NAMALWA (cell line): ENCODE measurements at regions not wholly inside any gene's neighbourhood (a gene's known extent, or its start where the extent isn't known, plus 50 kb on each side); places are given as distances from the start of the nearest gene placed in this dataset.

Source experiments
- DNase-seq: peaks from one replicate; pipeline ENCODE4 v3.0.0-alpha.2; 2015; ENCODE audit warnings: low spot score

DNA sequence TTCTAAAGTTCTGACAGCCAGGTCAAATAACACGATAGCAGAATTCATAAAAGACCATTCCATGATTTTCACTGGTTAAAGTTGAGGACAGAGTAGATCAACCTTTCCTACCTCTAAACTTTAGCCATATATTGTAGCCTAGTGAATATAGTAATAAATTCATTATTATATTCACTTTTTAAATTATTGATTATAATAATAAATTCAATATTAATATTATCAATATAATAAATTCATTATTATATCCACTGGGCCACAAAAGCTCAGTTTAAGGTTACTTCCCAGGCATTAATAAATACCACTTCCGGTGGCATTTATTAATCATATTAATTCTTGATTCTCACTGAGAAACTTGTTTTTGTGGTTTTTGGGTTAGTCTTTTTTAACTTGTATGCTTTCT, 85.7 kb upstream of the GPC6 start:
- DNase-seq, result no peak

DNA sequence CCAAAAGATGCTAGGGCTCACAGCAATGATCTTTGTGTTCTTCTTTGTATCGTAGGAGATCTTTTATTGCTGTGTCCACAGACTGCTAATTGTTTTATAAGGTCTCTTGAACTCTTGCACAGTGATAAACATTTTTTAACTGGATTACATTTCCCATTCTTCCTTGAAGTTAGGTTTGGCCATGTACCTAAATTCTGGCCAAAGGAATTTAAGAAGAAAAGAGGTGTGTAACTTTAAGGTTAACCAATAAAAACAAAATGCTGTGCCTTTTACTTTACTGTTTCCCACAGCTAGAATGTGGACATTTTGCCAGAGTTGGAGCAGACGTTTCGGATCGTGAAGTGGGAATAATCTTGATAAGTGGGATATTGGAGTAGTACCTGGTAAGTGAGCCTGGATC, 82.6 kb upstream of the GPC6 start:
- no peak for DNase-seq

DNA sequence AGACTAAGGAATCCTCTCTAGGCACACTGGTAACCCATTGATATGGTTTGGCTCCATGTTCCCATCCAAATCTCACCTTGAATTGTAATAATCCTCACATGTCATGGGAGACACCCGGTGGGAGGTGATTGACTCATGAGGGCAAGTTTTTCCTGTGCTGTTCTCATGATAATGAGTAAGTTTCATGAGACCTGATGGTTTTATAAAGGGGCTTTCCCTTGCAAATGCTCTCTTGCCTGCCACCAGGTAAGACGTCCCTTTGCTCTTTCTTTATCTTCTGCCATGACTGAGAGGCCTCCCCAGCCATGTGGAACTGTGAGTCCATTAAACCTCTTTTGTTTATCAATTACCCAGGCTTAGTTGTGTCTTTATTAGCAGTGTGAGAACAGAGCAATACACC, 81.4 kb upstream of the GPC6 start:
- DNase-seq, result no peak

- no peak for DNase-seq
Measured at GRCh38 chr13:93146584-93147297, 79.9 kb upstream of the GPC6 start.

GRCh38 chr13:93147298-93147645, 79.3 kb upstream of the GPC6 start:
- DNase-seq, result no peak

DNA sequence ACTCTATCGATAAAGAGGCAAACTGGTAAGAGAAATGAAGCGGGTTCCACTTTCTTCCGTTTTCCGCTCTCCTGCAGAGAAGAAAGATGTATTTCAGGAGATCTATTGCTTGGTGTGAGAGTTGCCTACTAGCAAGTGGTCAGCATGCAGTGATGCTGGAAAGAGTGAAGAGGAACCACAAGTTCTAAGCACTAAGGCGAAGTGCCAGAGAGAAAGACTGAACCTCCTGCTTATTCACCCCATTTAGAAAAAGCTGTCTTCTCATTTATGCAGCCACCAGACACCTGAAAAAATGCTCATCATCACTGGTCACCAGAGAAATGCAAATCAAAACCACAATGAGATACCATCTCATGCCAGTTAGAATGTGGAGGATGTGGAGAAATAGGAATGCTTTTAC, 78.7 kb upstream of the GPC6 start:
- DNase-seq, result no peak

DNA sequence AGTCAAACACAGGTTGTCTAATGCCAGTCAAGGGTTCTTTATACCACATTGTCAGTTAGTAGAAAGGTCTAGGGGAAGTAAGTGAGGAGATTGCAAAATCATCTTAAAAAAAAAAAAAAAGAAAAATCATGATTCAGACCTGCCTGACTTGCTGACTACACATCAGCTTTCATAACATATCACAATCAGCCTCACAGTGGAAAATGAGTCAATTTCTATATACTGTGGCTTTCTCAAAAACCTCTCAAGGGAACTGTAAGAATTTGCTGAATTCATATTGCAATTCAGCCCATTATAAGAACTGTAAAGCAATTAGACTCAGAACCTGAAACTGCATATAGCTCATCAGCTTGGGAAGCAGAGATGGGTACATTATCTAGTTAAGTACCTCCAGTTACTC, 75.3 kb upstream of the GPC6 start:
- no peak for DNase-seq

DNA sequence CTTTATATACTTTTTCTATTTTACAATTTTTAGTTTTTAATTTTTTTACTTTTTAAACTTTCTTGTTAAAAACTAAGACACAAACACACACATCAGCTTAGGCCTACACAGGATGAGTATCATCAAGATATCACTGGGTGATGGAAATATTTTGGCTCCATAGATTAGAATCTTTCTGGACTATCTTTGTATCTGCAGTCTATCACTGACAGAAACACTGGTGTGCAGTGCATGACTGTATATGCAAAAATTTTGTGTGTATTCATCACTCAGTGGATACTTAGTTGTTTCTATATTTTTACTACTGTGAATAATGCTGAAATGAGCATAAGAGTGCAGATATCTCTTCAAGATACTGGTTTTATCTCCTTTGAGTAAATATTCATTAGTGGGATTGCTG, 68.0 kb upstream of the GPC6 start:
- no peak for DNase-seq

- no peak for DNase-seq
Measured at GRCh38 chr13:93169980-93170379, 56.6 kb upstream of the GPC6 start.

- peak; percentile 46 for DNase-seq
Measured at GRCh38 chr13:93172109-93172508, 54.5 kb upstream of the GPC6 start.

- DNase-seq, result no peak
Measured at GRCh38 chr13:93173654-93174053, 53.0 kb upstream of the GPC6 start.

DNA sequence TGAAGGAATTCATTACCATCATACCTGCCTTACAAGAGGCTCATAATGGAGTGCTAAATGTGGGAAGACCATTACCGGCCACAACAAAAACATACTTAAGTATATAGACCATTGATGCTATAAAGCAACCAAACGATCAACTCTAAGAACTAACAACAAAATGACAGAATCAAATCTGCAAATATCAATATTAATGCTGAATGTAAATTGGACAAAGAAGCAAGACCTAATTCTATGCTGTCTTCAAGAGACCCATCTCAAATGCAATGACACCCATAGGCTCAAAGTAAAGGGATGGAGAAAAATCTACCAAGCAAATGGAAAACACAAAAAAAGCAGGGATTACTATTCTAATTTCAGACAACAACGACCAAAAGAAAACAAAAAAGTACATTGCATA, 52.3 kb upstream of the GPC6 start:
- no peak for DNase-seq
